LNCAP (cell line): ENCODE measurements at regions not wholly inside any gene's neighbourhood (a gene's known extent, or its start where the extent isn't known, plus 50 kb on each side); places are given as distances from the start of the nearest gene placed in this dataset.
A peak's percentile ranks its signal among the peaks of the same experiment; 100 is the strongest.

Experiments
- CTCF ChIP-seq: fragments of 450-650 bp; IDR thresholded peaks from 2 replicates; pipeline ENCODE4 v1.5.1; 2017; ENCODE audit warnings: mild to moderate bottlenecking

- no peak for TF ChIP-seq CTCF
These were observed 921.8 kb upstream of the PCDH10 start for GRCh38 chr4:132227151-132227856.

- peak; percentile 52 for TF ChIP-seq CTCF
These were observed 921.3 kb upstream of the PCDH10 start for GRCh38 chr4:132227857-132228165.

DNA sequence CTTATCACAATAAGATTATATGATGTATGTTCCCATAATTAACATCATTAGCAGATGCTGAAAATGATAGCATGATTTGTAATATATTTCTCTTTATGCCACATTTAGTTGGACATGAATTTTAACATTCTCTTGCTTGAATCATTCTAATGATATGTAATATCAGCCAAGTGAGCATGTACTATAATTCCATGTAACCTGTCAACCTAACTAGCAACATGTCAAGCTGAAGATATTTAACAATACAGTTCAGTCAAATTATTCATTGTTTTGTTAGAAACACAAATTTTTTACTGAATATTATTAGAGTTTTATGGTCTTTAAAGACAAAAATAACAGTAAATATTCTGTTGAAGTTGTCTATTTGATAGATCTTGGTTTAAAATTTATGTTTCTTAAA lies 920.4 kb upstream of the PCDH10 start:
- no peak for TF ChIP-seq CTCF

- no peak for TF ChIP-seq CTCF
These were observed 919.1 kb upstream of the PCDH10 start for GRCh38 chr4:132230025-132230424.

DNA sequence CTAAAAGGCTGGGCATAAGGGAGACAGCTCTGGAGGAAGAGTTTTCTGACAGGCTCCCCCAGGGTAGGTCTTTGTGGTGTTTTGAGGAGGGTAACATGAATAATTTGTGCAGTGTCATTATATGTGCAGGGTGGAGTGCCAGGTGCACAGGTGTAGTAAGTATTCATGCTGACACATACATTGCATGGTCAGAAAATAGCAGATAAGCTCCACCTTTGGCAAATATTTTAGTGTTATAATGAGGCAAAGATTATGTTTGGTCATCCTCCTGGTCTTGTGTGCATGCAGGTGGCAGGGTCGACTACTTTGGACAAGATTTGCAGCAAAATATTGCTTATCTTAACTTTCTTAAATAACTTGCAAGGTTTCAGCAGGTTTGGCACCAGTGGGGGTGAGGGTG lies 910.4 kb upstream of the PCDH10 start:
- no peak for TF ChIP-seq CTCF

DNA sequence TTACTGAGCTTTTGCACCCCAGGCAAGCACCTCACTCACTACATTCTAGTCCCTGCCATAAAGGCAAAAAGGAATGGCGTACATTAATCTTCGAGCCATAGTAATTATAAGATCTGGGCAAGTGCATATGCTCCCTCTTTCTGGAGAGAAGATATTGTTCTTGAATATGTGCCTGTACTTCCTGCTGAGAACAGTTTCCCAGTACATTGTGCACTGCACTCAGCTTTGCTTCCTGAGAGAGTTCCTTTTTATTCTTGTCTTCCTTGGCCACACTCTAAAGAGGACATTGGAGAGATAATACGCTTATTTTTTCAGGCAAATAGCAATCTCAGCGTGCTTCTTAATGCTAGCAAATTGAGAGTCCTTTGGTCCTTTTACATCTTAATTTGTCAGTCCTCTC lies 909.0 kb upstream of the PCDH10 start:
- TF ChIP-seq CTCF = no peak

- no peak for TF ChIP-seq CTCF
These were observed 903.8 kb upstream of the PCDH10 start for GRCh38 chr4:132245319-132245718.

DNA sequence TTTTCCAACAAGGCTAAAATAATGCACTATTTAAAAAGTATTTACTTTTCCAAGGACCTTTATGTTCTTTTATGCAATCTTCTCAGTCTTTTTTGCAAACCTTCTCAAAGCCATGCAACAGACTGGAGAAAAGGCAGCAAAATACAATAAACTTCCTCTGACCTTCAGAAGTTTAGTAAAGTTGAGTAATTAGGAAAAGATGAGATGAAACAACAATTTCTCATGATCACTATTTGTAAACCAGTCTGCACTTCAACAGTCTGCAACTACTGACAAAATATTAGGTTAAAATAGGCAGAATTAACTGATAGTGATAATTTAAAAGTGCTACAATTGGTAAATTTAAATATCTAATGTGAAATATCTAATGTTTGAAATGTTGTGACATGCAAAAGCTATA lies 884.9 kb upstream of the PCDH10 start:
- TF ChIP-seq CTCF = no peak
